ENCODE measurements at regions not wholly inside any gene's neighbourhood (a gene's known extent, or its start where the extent isn't known, plus 50 kb on each side); places are given as distances from the start of the nearest gene placed in this dataset.

DNA sequence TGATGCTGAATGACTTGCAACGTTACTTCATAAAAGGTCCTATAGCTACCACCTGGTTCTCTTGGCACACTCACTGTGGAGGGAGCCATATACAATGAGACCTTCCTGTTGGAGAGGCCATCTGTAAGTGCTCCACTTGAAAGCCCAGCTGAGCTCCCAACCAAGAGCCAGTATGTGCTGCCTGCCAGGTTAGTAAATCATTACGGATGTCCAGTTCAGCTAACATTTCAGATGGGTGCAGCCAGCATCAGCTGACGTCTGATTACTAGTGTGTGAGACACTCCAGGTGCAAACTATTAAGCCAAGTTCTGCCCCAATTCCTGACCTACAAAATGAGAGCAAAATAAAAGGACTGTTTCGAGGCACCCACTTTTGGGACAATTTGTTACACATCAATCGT lies 274.4 kb upstream of the ROBO2 start:
- Histone ChIP-seq H3K27ac (replicated peaks) (no peak overlapping the region), H3K4me3 (replicated peaks; ENCODE audit: insufficient read depth, low read length) (no peak overlapping the region), H3K27me3 (ENCODE audit: insufficient read depth, poor library complexity, severe bottlenecking) (no peaks in the 10 kb centered on the region)
- no peak for DNase-seq (ENCODE audit: low read depth in 1 of 2, low spot score in 1 of 2)
- TF ChIP-seq GABPA (IDR thresholded peaks at IDR 0.05; ENCODE audit: low read depth) (no peak), SPI1 (IDR thresholded peaks at IDR 0.05; ENCODE audit: borderline replicate concordance, low read depth) (no peak), POLR2AphosphoS5 (IDR thresholded peaks at IDR 0.05; ENCODE audit: low read depth) (no peak)
- TF ChIP-seq, protein P1, sequence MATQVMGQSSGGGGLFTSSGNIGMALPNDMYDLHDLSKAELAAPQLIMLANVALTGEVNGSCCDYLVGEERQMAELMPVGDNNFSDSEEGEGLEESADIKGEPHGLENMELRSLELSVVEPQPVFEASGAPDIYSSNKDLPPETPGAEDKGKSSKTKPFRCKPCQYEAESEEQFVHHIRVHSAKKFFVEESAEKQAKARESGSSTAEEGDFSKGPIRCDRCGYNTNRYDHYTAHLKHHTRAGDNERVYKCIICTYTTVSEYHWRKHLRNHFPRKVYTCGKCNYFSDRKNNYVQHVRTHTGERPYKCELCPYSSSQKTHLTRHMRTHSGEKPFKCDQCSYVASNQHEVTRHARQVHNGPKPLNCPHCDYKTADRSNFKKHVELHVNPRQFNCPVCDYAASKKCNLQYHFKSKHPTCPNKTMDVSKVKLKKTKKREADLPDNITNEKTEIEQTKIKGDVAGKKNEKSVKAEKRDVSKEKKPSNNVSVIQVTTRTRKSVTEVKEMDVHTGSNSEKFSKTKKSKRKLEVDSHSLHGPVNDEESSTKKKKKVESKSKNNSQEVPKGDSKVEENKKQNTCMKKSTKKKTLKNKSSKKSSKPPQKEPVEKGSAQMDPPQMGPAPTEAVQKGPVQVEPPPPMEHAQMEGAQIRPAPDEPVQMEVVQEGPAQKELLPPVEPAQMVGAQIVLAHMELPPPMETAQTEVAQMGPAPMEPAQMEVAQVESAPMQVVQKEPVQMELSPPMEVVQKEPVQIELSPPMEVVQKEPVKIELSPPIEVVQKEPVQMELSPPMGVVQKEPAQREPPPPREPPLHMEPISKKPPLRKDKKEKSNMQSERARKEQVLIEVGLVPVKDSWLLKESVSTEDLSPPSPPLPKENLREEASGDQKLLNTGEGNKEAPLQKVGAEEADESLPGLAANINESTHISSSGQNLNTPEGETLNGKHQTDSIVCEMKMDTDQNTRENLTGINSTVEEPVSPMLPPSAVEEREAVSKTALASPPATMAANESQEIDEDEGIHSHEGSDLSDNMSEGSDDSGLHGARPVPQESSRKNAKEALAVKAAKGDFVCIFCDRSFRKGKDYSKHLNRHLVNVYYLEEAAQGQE (IDR thresholded peaks at IDR 0.05; ENCODE audit: insufficient replicate concordance, low read depth): no peak
- TF ChIP-seq, protein P2, sequence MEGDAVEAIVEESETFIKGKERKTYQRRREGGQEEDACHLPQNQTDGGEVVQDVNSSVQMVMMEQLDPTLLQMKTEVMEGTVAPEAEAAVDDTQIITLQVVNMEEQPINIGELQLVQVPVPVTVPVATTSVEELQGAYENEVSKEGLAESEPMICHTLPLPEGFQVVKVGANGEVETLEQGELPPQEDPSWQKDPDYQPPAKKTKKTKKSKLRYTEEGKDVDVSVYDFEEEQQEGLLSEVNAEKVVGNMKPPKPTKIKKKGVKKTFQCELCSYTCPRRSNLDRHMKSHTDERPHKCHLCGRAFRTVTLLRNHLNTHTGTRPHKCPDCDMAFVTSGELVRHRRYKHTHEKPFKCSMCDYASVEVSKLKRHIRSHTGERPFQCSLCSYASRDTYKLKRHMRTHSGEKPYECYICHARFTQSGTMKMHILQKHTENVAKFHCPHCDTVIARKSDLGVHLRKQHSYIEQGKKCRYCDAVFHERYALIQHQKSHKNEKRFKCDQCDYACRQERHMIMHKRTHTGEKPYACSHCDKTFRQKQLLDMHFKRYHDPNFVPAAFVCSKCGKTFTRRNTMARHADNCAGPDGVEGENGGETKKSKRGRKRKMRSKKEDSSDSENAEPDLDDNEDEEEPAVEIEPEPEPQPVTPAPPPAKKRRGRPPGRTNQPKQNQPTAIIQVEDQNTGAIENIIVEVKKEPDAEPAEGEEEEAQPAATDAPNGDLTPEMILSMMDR (IDR thresholded peaks at IDR 0.05; ENCODE audit: insufficient read depth, low read length): no peak

DNA sequence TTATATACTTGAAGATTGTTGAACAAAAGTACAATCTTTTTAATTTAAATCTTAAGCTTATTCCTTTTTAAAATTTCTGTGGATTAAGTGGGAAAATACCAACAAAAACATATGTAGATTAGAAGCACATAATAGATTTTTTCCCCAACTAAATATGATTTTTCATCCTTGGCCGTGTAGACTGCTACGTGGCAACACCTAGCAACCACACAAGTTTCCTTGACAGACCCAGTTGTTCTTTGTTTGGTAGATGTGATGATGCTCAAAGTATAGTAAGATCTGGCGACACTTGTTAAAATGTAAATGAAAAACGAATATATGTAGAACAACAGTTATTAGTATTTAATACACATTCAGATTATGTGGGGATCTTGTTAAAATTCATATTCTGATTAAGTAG lies 271.0 kb upstream of the ROBO2 start:
- H3K27ac ChIP-seq (replicated peaks): no peak overlapping the region
- no peak overlapping the region for H3K4me3 ChIP-seq (replicated peaks; ENCODE audit: insufficient read depth, low read length)
- TF ChIP-seq POLR2AphosphoS5 (IDR thresholded peaks at IDR 0.05; ENCODE audit: low read depth): no peak
- TF ChIP-seq, protein P1 (IDR thresholded peaks at IDR 0.05; ENCODE audit: insufficient replicate concordance, low read depth): no peak
- no peak for TF ChIP-seq SPI1 (IDR thresholded peaks at IDR 0.05; ENCODE audit: borderline replicate concordance, low read depth)
- TF ChIP-seq, protein P2 (IDR thresholded peaks at IDR 0.05; ENCODE audit: insufficient read depth, low read length): no peak
- TF ChIP-seq GABPA (IDR thresholded peaks at IDR 0.05; ENCODE audit: low read depth): no peak
- H3K27me3 ChIP-seq (ENCODE audit: insufficient read depth, poor library complexity, severe bottlenecking): no peaks in the 10 kb centered on the region
- DNase-seq (ENCODE audit: low read depth in 1 of 2, low spot score in 1 of 2): no peak

DNA sequence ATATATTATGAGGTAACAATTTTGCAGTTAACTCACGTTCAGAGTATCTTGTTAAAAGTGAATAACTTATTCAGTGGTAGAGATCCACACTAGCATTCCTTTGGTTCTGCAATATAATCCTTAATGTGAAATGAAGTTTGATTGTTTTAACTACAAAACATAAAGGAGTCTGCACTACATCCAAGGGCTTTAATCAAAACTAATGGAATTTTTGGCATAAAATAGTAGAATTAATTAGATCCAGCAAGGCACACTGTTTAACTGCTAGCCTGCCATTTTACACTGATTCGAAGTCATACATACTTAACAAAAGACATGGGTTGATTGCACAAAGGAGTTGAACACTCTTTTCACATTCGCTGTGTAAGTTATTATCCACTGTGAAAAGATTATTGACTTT lies 263.0 kb upstream of the ROBO2 start:
- TF ChIP-seq SPI1 (IDR thresholded peaks at IDR 0.05; ENCODE audit: borderline replicate concordance, low read depth) (no peak), POLR2AphosphoS5 (IDR thresholded peaks at IDR 0.05; ENCODE audit: low read depth) (no peak), GABPA (IDR thresholded peaks at IDR 0.05; ENCODE audit: low read depth) (no peak)
- TF ChIP-seq, protein P2 (IDR thresholded peaks at IDR 0.05; ENCODE audit: insufficient read depth, low read length): no peak
- TF ChIP-seq, protein P1 (IDR thresholded peaks at IDR 0.05; ENCODE audit: insufficient replicate concordance, low read depth): no peak
- Histone ChIP-seq H3K4me3 (replicated peaks; ENCODE audit: insufficient read depth, low read length) (no peak overlapping the region), H3K27me3 (ENCODE audit: insufficient read depth, poor library complexity, severe bottlenecking) (no peaks in the 10 kb centered on the region), H3K27ac (replicated peaks) (no peak overlapping the region)
- DNase-seq (ENCODE audit: low read depth in 1 of 2, low spot score in 1 of 2): no peak

All from HL-60 (cell line).